DND-41 (cell line): ENCODE measurements at regions not wholly inside any gene's neighbourhood (a gene's known extent, or its start where the extent isn't known, plus 50 kb on each side); places are given as distances from the start of the nearest gene placed in this dataset.

Experiments
- ATAC-seq: fragments of 200-7000 bp; cut with Tn5 transposase; 3 replicates; pipeline ENCODE4 v1.9.1; 2021; ENCODE audit warnings: low read depth; ENCODE audit not compliant: insufficient read depth
- DNase-seq: peaks from one replicate; pipeline ENCODE4 v3.0.0-alpha.2; 2020
- H2AFZ ChIP-seq: 2 replicates; pipeline ENCODE4 v1.6.0; 2012; ENCODE audit warnings: low read depth, low read length
- H3K27ac ChIP-seq: 2 replicates; pipeline ENCODE4 v1.5.1; 2012; ENCODE audit warnings: low read length, inconsistent platforms
- H3K27me3 ChIP-seq: fragments of 200-600 bp; sonication (generic); 2 replicates; pipeline ENCODE4 v1.6.0; 2012; ENCODE audit warnings: low read length, mild to moderate bottlenecking, inconsistent platforms; ENCODE audit not compliant: insufficient read depth, poor library complexity
- H3K36me3 ChIP-seq: 2 replicates; pipeline ENCODE4 v1.5.1; 2012; ENCODE audit warnings: low read length, inconsistent platforms; ENCODE audit not compliant: insufficient read depth
- H3K4me1 ChIP-seq: 2 replicates; pipeline ENCODE4 v1.5.1; 2012; ENCODE audit warnings: mild to moderate bottlenecking, low read length; ENCODE audit not compliant: insufficient read depth
- H3K4me2 ChIP-seq: 2 replicates; pipeline ENCODE4 v1.6.0; 2012; ENCODE audit warnings: mild to moderate bottlenecking, moderate library complexity, low read length, inconsistent platforms; ENCODE audit not compliant: insufficient read depth
- H3K4me3 ChIP-seq, 2 experiments: fragments of 200-600 bp in 1 of 2; shearing (Covaris generic) in 1 of 2; 2 replicates each; pipeline ENCODE4 v1.5.1; 2012 to 2016; ENCODE audit warnings: inconsistent platforms in 2 of 2, low read length in 2 of 2, mild to moderate bottlenecking in 2 of 2, low read depth in 1 of 2, moderate library complexity in 1 of 2
- H3K79me2 ChIP-seq: 2 replicates; pipeline ENCODE4 v1.6.0; 2012; ENCODE audit warnings: low read length, inconsistent platforms; ENCODE audit not compliant: insufficient read depth
- H3K9ac ChIP-seq: 2 replicates; pipeline ENCODE4 v1.6.0; 2012; ENCODE audit warnings: low read depth, mild to moderate bottlenecking, inconsistent platforms, low read length, moderate library complexity
- H3K9me3 ChIP-seq: 2 replicates; pipeline ENCODE4 v1.5.1; 2012; ENCODE audit warnings: low read length, moderate library complexity, mild to moderate bottlenecking, inconsistent platforms; ENCODE audit not compliant: insufficient read depth, severe bottlenecking
- H4K20me1 ChIP-seq: 2 replicates; pipeline ENCODE4 v1.6.0; 2012; ENCODE audit warnings: low read length; ENCODE audit not compliant: insufficient read depth
- EZH2 ChIP-seq: IDR thresholded peaks from 3 replicates; pipeline ENCODE4 v1.6.1; 2012; ENCODE audit warnings: borderline replicate concordance, low read depth, mild to moderate bottlenecking, moderate library complexity, low read length, inconsistent platforms; ENCODE audit not compliant: severe bottlenecking
- TF ChIP-seq, protein P1 (sequence below): IDR thresholded peaks from 2 replicates; pipeline ENCODE4 v1.5.1; 2012; ENCODE audit warnings: borderline replicate concordance, low read length, moderate library complexity, mild to moderate bottlenecking; ENCODE audit not compliant: poor library complexity, severe bottlenecking; ENCODE audit errors: extremely low read depth

DNA sequence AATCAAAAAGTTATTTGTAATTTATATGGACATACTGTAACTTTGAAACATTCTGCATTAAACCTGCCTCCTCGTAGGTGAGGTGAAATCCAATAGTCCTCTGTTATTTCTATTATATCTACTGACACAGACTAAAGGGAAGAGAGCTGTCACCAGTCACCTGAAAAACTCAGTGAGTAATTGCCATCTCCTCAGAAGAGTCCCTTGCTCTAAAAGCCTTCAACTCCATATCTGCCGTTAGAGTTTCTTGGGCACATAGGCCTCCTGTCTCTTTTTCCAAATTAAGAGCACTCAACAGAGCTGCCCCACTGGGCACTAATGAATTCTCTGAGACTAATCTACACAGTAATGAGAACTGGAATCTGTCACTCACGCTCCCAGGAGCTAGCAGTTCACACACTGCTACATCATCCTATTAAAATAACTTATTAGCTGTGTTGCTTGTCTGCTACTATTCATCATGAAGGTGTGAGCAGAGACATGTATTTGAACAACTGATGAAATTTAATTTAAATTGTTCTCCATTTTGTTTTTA, 67.3 kb upstream of the VCAN start:
- no peaks in the 10 kb centered on the region for H4K20me1 ChIP-seq
- no peak overlapping the region for H3K9ac ChIP-seq
- no peak overlapping the region for H3K4me3 ChIP-seq
- H3K9me3 ChIP-seq = no peaks in the 10 kb centered on the region
- H3K4me1 ChIP-seq = peaks cover 8% of the 10 kb centered on the region
- ATAC-seq (no peak), DNase-seq (no peak)
- peak overlapping the region; percentile 6; the same call in 1 of the 2 replicates for H2AFZ ChIP-seq
- H3K27ac ChIP-seq = no peak overlapping the region
- H3K36me3 ChIP-seq = no peaks in the 10 kb centered on the region
- H3K79me2 ChIP-seq = no peaks in the 10 kb centered on the region
- no peak for TF ChIP-seq EZH2
- TF ChIP-seq, protein P1, sequence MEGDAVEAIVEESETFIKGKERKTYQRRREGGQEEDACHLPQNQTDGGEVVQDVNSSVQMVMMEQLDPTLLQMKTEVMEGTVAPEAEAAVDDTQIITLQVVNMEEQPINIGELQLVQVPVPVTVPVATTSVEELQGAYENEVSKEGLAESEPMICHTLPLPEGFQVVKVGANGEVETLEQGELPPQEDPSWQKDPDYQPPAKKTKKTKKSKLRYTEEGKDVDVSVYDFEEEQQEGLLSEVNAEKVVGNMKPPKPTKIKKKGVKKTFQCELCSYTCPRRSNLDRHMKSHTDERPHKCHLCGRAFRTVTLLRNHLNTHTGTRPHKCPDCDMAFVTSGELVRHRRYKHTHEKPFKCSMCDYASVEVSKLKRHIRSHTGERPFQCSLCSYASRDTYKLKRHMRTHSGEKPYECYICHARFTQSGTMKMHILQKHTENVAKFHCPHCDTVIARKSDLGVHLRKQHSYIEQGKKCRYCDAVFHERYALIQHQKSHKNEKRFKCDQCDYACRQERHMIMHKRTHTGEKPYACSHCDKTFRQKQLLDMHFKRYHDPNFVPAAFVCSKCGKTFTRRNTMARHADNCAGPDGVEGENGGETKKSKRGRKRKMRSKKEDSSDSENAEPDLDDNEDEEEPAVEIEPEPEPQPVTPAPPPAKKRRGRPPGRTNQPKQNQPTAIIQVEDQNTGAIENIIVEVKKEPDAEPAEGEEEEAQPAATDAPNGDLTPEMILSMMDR = no peak
- H3K27me3 ChIP-seq = no peaks in the 10 kb centered on the region
- H3K4me2 ChIP-seq = no peak overlapping the region

DNA sequence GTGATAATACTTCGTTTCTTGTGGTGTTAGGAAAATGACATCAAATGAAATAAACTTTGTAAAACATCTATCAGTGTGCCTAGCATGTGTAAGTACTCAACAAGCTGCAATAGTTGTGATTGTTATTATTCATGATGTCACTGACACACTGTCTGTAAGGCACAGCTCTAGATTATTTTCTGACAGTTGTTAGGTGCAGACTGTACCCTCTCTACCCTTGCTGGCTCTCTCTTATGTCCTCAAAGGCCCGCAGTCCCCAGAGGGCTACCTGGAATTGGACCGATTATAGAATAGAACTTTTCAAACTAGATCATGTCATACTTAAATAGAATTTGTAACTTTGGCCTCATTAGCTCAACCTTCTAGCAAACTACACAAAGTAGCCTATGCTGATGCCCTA, 65.9 kb upstream of the VCAN start:
- Histone ChIP-seq H3K9me3 (peaks cover 6% of the 10 kb centered on the region), H3K4me2 (no peak overlapping the region), H3K9ac (no peak overlapping the region), H3K4me3 (no peak overlapping the region), H3K27me3 (no peaks in the 10 kb centered on the region), H3K4me1 (peaks cover 8% of the 10 kb centered on the region), H3K27ac (no peak overlapping the region), H2AFZ (no peak overlapping the region), H3K79me2 (no peaks in the 10 kb centered on the region), H3K36me3 (no peaks in the 10 kb centered on the region), H4K20me1 (no peaks in the 10 kb centered on the region)
- no peak for DNase-seq
- no peak for TF ChIP-seq EZH2
- TF ChIP-seq, protein P1 = no peak
- no peak for ATAC-seq

DNA sequence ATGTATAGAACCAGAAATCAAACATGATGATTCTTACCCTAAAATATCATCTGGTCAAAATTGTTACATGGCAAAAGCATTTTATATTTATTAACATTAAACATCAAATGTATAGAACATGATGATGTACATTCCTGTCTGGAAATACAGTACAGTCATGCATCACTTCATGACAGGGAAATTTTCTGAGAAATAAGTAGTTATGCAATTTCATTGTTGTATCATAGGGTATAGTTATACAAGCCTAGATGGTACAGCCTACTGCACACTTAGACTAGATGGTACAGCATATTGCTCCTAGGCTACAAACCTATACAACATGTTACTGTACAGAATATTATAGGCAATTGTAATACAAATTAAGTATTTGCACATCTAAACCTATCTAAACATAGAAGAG, 64.6 kb upstream of the VCAN start:
- no peak for DNase-seq
- no peaks in the 10 kb centered on the region for H3K36me3 ChIP-seq
- no peak overlapping the region for H3K27ac ChIP-seq
- peaks cover 6% of the 10 kb centered on the region for H3K9me3 ChIP-seq
- H3K4me3 ChIP-seq = no peak overlapping the region
- H2AFZ ChIP-seq = no peak overlapping the region
- no peak for TF ChIP-seq EZH2
- TF ChIP-seq, protein P1 = no peak
- no peak for ATAC-seq
- no peaks in the 10 kb centered on the region for H4K20me1 ChIP-seq
- no peaks in the 10 kb centered on the region for H3K79me2 ChIP-seq
- no peaks in the 10 kb centered on the region for H3K4me1 ChIP-seq
- H3K9ac ChIP-seq = no peak overlapping the region
- no peaks in the 10 kb centered on the region for H3K27me3 ChIP-seq
- no peak overlapping the region for H3K4me2 ChIP-seq

DNA sequence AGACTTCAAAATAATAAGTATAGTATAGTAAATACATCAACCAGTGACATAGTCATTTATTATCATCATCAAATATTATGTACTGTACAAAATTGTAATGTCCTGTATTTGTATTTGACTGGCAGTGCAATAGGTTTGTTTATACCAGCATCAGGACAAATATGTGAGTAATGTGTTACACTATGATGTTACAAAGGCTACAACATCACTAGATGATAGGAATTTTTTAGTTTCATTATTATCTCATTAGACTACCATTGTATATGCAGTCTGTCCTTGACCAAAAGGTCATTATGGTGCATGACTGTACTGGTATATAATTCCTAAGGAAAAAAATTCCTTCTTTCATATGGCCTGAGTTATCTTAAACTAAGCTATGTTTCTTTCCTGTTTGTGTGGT, 63.6 kb upstream of the VCAN start:
- DNase-seq = no peak
- Histone ChIP-seq H3K9me3 (peaks cover 6% of the 10 kb centered on the region), H3K4me1 (no peaks in the 10 kb centered on the region), H3K27ac (no peak overlapping the region), H4K20me1 (no peaks in the 10 kb centered on the region), H3K9ac (no peak overlapping the region), H3K36me3 (no peaks in the 10 kb centered on the region), H2AFZ (no peak overlapping the region), H3K79me2 (no peaks in the 10 kb centered on the region), H3K4me3 (no peak overlapping the region), H3K27me3 (no peaks in the 10 kb centered on the region), H3K4me2 (no peak overlapping the region)
- ATAC-seq = no peak
- TF ChIP-seq, protein P1 = no peak
- no peak for TF ChIP-seq EZH2
